GM23338 (cell line): ENCODE measurements at regions not wholly inside any gene's neighbourhood (a gene's known extent, or its start where the extent isn't known, plus 50 kb on each side); places are given as distances from the start of the nearest gene placed in this dataset.

Experiments
- EZH2phosphoT487 ChIP-seq: fragments of 200-600 bp; sonication (generic); IDR thresholded peaks from one replicate; pipeline ENCODE4 v1.8.1; 2018; ENCODE audit warnings: antibody characterized with exemption; ENCODE audit not compliant: unreplicated experiment
- TF ChIP-seq, protein P1 (sequence below): IDR thresholded peaks from one replicate; pipeline ENCODE4 v1.6.1; 2018; ENCODE audit warnings: antibody characterized with exemption; ENCODE audit not compliant: unreplicated experiment
- TF ChIP-seq, protein P2 (sequence below), 2 experiments: fragments of 200-600 bp in 1 of 2; sonication (generic) in 1 of 2; conservative IDR thresholded peaks; 2 replicates each; pipeline versions ENCODE4 v1.5.1 to v1.6.1; 2016 to 2017; ENCODE audit warnings: antibody characterized with exemption in 2 of 2, low read depth in 2 of 2, mild to moderate bottlenecking in 2 of 2, moderate library complexity in 1 of 2

DNA sequence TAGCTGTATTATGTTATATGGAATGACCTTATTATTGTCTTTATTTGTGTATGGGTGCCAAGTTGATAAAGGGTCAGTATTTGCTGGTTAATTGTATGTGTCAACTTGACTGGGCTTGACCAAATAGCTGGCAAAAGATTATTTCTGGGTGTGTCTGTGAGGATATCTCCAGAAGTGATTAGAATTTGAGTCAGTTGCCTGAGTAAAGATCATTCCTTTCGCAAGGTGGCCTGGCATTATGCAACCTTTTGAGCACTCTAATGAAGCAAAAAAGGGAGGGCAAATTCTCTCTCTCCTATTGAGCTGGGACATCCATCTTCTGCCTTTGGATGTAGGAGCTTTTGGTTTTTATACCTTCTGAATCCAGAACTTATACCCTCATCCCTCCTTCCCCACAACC is 82.2 kb downstream of the ATXN7L3B start:
- TF ChIP-seq, protein P1, sequence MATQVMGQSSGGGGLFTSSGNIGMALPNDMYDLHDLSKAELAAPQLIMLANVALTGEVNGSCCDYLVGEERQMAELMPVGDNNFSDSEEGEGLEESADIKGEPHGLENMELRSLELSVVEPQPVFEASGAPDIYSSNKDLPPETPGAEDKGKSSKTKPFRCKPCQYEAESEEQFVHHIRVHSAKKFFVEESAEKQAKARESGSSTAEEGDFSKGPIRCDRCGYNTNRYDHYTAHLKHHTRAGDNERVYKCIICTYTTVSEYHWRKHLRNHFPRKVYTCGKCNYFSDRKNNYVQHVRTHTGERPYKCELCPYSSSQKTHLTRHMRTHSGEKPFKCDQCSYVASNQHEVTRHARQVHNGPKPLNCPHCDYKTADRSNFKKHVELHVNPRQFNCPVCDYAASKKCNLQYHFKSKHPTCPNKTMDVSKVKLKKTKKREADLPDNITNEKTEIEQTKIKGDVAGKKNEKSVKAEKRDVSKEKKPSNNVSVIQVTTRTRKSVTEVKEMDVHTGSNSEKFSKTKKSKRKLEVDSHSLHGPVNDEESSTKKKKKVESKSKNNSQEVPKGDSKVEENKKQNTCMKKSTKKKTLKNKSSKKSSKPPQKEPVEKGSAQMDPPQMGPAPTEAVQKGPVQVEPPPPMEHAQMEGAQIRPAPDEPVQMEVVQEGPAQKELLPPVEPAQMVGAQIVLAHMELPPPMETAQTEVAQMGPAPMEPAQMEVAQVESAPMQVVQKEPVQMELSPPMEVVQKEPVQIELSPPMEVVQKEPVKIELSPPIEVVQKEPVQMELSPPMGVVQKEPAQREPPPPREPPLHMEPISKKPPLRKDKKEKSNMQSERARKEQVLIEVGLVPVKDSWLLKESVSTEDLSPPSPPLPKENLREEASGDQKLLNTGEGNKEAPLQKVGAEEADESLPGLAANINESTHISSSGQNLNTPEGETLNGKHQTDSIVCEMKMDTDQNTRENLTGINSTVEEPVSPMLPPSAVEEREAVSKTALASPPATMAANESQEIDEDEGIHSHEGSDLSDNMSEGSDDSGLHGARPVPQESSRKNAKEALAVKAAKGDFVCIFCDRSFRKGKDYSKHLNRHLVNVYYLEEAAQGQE, result no peak
- TF ChIP-seq, protein P2, sequence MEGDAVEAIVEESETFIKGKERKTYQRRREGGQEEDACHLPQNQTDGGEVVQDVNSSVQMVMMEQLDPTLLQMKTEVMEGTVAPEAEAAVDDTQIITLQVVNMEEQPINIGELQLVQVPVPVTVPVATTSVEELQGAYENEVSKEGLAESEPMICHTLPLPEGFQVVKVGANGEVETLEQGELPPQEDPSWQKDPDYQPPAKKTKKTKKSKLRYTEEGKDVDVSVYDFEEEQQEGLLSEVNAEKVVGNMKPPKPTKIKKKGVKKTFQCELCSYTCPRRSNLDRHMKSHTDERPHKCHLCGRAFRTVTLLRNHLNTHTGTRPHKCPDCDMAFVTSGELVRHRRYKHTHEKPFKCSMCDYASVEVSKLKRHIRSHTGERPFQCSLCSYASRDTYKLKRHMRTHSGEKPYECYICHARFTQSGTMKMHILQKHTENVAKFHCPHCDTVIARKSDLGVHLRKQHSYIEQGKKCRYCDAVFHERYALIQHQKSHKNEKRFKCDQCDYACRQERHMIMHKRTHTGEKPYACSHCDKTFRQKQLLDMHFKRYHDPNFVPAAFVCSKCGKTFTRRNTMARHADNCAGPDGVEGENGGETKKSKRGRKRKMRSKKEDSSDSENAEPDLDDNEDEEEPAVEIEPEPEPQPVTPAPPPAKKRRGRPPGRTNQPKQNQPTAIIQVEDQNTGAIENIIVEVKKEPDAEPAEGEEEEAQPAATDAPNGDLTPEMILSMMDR (conservative IDR thresholded peaks at IDR 0.05; ENCODE audit: low read depth in 2 of 2), result no peak
- no peak for TF ChIP-seq EZH2phosphoT487
